HepG2 (cell line): ENCODE measurements at regions not wholly inside any gene's neighbourhood (a gene's known extent, or its start where the extent isn't known, plus 50 kb on each side); places are given as distances from the start of the nearest gene placed in this dataset.

Experiments
- CBX1 ChIP-seq: IDR thresholded peaks from one replicate; pipeline ENCODE4 v1.6.1; 2016; ENCODE audit warnings: antibody characterized with exemption, low read depth
- ELF1 ChIP-seq: sonication (generic); formaldehyde crosslinking; IDR thresholded peaks from 2 replicates; pipeline ENCODE4 v1.4.0; 2020; ENCODE audit warnings: missing genetic modification reagents
- FLYWCH1 ChIP-seq: sonication (generic); formaldehyde crosslinking; IDR thresholded peaks from 2 replicates; pipeline ENCODE4 v1.8.1; 2023; ENCODE audit warnings: mild to moderate bottlenecking, missing genetic modification reagents
- HNRNPK ChIP-seq: fragments of 200-400 bp; formaldehyde crosslinking; IDR thresholded peaks from 2 replicates; pipeline ENCODE4 v1.6.1; 2018; ENCODE audit warnings: low read length, low read depth, moderate library complexity, mild to moderate bottlenecking; ENCODE audit not compliant: poor library complexity, severe bottlenecking
- HNRNPL ChIP-seq: fragments of 200-400 bp; formaldehyde crosslinking; IDR thresholded peaks from 2 replicates; pipeline ENCODE4 v1.6.1; 2017; ENCODE audit warnings: mild to moderate bottlenecking, low read depth, low read length
- KLF15 ChIP-seq: sonication (generic); formaldehyde crosslinking; IDR thresholded peaks from 2 replicates; pipeline ENCODE4 v1.8.1; 2023; ENCODE audit warnings: borderline replicate concordance, mild to moderate bottlenecking, inconsistent platforms, missing genetic modification reagents, mixed read lengths
- KLF16 ChIP-seq, 2 experiments: sonication (generic) in 1 of 2; formaldehyde crosslinking in 1 of 2; IDR thresholded peaks; 2 replicates each; pipeline versions ENCODE4 v1.6.1 to v1.8.0; 2016 to 2023; ENCODE audit warnings: missing genetic modification reagents in 2 of 2, missing compliant biosample characterization in 1 of 2
- MAX ChIP-seq: IDR thresholded peaks from 2 replicates; pipeline ENCODE4 v1.6.1; 2012; ENCODE audit warnings: inconsistent platforms
- MBNL3 ChIP-seq: fragments of 250-450 bp; sonication (Bioruptor Pico); conservative IDR thresholded peaks from 2 replicates; pipeline ENCODE4 v1.8.0; 2022; ENCODE audit warnings: mild to moderate bottlenecking, inconsistent platforms
- TCF7 ChIP-seq: sonication (generic); IDR thresholded peaks from 2 replicates; pipeline ENCODE4 v1.6.1; 2016; ENCODE audit warnings: antibody characterized with exemption, low read depth
- WIZ ChIP-seq: sonication (generic); formaldehyde crosslinking; IDR thresholded peaks from 2 replicates; pipeline ENCODE4 v1.5.1; 2020; ENCODE audit warnings: mild to moderate bottlenecking, missing genetic modification reagents
- ZNF264 ChIP-seq: sonication (generic); formaldehyde crosslinking; IDR thresholded peaks from 2 replicates; pipeline ENCODE4 v1.4.0; 2020; ENCODE audit warnings: missing genetic modification reagents
- ZNF354B ChIP-seq: sonication (generic); formaldehyde crosslinking; IDR thresholded peaks from 2 replicates; pipeline ENCODE4 v1.8.0; 2022; ENCODE audit warnings: mild to moderate bottlenecking, missing genetic modification reagents
- ZNF530 ChIP-seq: sonication (generic); formaldehyde crosslinking; IDR thresholded peaks from 2 replicates; pipeline ENCODE4 v1.5.0; 2020; ENCODE audit warnings: low read depth, mild to moderate bottlenecking, missing genetic modification reagents
- ZNF652 ChIP-seq: IDR thresholded peaks from 2 replicates; pipeline ENCODE4 v1.6.1; 2016; ENCODE audit warnings: low read depth, borderline replicate concordance
- ZNF704 ChIP-seq: sonication (generic); formaldehyde crosslinking; IDR thresholded peaks from 2 replicates; pipeline ENCODE4 v1.8.1; 2023; ENCODE audit warnings: mild to moderate bottlenecking, inconsistent platforms, moderate library complexity, missing genetic modification reagents, borderline replicate concordance
- ZNF713 ChIP-seq: sonication (generic); formaldehyde crosslinking; IDR thresholded peaks from 2 replicates; pipeline ENCODE4 v1.4.0; 2020; ENCODE audit warnings: mild to moderate bottlenecking, missing genetic modification reagents
- ZNF790 ChIP-seq: sonication (generic); formaldehyde crosslinking; IDR thresholded peaks from 2 replicates; pipeline ENCODE4 v1.8.0; 2022; ENCODE audit warnings: missing genetic modification reagents, mild to moderate bottlenecking, borderline replicate concordance
- ZNF841 ChIP-seq: sonication (generic); formaldehyde crosslinking; IDR thresholded peaks from 2 replicates; pipeline ENCODE4 v1.8.1; 2023; ENCODE audit warnings: missing genetic modification reagents, borderline replicate concordance
- ZSCAN20 ChIP-seq: sonication (generic); formaldehyde crosslinking; IDR thresholded peaks from 2 replicates; pipeline ENCODE4 v1.4.0; 2020; ENCODE audit warnings: missing genetic modification reagents, mild to moderate bottlenecking, borderline replicate concordance
- TF ChIP-seq, protein P1 (sequence below): sonication (generic); formaldehyde crosslinking; IDR thresholded peaks from 2 replicates; pipeline ENCODE4 v1.8.0; 2022; ENCODE audit warnings: missing genetic modification reagents, mild to moderate bottlenecking, borderline replicate concordance
- TF ChIP-seq, protein P2 (sequence below): sonication (generic); formaldehyde crosslinking; IDR thresholded peaks from 2 replicates; pipeline ENCODE4 v1.5.0; 2020; ENCODE audit warnings: missing genetic modification reagents
- TF ChIP-seq, protein P3 (sequence below): sonication (generic); formaldehyde crosslinking; IDR thresholded peaks from 2 replicates; pipeline ENCODE4 v1.4.0; 2020; ENCODE audit warnings: missing genetic modification reagents

- TF ChIP-seq ELF1 (CRISPR knock-in tag) (peak; percentile 65), HNRNPK (no peak), ZNF652 (CRISPR knock-in tag) (peak; percentile 46; the same call in 1 of the 2 replicates), KLF16 (CRISPR knock-in tag; IDR thresholded peaks at IDR 0.05) (peak in 1 of 2 experiments; percentile 79; a peak in 2 of 4 replicates), ZNF530 (no peak), ZNF354B (CRISPR knock-in tag) (no peak), ZNF704 (peak; percentile 59; the same call in 1 of the 2 replicates), CBX1 (peak; percentile 77), ZNF264 (CRISPR knock-in tag) (peak; percentile 86), TCF7 (0 out of 2 replicates have a peak, but pooled peaks have one; percentile 21), HNRNPL (no peak), KLF15 (no peak), FLYWCH1 (peak; percentile 98; the same call in 1 of the 2 replicates), ZNF790 (CRISPR knock-in tag) (no peak), ZNF713 (no peak), WIZ (CRISPR knock-in tag) (no peak; the same call in 1 of the 2 replicates), ZNF841 (CRISPR knock-in tag) (no peak), ZSCAN20 (CRISPR knock-in tag) (no peak; the same call in 1 of the 2 replicates), MAX (peak; percentile 74; the same call in 1 of the 2 replicates), MBNL3 (no peak)
- TF ChIP-seq, protein P1, sequence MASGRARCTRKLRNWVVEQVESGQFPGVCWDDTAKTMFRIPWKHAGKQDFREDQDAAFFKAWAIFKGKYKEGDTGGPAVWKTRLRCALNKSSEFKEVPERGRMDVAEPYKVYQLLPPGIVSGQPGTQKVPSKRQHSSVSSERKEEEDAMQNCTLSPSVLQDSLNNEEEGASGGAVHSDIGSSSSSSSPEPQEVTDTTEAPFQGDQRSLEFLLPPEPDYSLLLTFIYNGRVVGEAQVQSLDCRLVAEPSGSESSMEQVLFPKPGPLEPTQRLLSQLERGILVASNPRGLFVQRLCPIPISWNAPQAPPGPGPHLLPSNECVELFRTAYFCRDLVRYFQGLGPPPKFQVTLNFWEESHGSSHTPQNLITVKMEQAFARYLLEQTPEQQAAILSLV (CRISPR knock-in tag): 0 out of 2 replicates have a peak, but pooled peaks have one; percentile 40
- TF ChIP-seq, protein P2, sequence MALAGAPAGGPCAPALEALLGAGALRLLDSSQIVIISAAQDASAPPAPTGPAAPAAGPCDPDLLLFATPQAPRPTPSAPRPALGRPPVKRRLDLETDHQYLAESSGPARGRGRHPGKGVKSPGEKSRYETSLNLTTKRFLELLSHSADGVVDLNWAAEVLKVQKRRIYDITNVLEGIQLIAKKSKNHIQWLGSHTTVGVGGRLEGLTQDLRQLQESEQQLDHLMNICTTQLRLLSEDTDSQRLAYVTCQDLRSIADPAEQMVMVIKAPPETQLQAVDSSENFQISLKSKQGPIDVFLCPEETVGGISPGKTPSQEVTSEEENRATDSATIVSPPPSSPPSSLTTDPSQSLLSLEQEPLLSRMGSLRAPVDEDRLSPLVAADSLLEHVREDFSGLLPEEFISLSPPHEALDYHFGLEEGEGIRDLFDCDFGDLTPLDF (CRISPR knock-in tag): no peak; the same call in 1 of the 2 replicates
- TF ChIP-seq, protein P3, sequence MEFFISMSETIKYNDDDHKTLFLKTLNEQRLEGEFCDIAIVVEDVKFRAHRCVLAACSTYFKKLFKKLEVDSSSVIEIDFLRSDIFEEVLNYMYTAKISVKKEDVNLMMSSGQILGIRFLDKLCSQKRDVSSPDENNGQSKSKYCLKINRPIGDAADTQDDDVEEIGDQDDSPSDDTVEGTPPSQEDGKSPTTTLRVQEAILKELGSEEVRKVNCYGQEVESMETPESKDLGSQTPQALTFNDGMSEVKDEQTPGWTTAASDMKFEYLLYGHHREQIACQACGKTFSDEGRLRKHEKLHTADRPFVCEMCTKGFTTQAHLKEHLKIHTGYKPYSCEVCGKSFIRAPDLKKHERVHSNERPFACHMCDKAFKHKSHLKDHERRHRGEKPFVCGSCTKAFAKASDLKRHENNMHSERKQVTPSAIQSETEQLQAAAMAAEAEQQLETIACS (CRISPR knock-in tag): no peak
These were observed 63.7 kb downstream of the GPX5 start (continued) for GRCh38 chr6:28589234-28589956.
